Gastrocnemius medialis (tissue), 4 donors: ENCODE measurements at regions not wholly inside any gene's neighbourhood (a gene's known extent, or its start where the extent isn't known, plus 50 kb on each side); places are given as distances from the start of the nearest gene placed in this dataset.

ENCODE experiments used
- POLR2A ChIP-seq, 2 donors: fragments of 450-650 bp; IDR thresholded peaks; one replicate each; pipeline ENCODE4 v1.6.1; 2017; ENCODE audit warnings: antibody characterized with exemption in 2 of 2, mild to moderate bottlenecking in 2 of 2, moderate library complexity in 2 of 2
- TF ChIP-seq, protein P1 (sequence below), 5 experiments: fragments of 450-650 bp in 3 of 5; fragments of 200-600 bp in 2 of 5; sonication (generic) in 2 of 5; IDR thresholded peaks in 4 of 5; conservative IDR thresholded peaks in 1 of 5; 1 replicate in 4 of 5; 2 replicates in 1 of 5; pipeline ENCODE4 v1.5.1; 2016 to 2019; ENCODE audit warnings: antibody characterized with exemption in 5 of 5, mild to moderate bottlenecking in 3 of 5, moderate library complexity in 3 of 5

DNA sequence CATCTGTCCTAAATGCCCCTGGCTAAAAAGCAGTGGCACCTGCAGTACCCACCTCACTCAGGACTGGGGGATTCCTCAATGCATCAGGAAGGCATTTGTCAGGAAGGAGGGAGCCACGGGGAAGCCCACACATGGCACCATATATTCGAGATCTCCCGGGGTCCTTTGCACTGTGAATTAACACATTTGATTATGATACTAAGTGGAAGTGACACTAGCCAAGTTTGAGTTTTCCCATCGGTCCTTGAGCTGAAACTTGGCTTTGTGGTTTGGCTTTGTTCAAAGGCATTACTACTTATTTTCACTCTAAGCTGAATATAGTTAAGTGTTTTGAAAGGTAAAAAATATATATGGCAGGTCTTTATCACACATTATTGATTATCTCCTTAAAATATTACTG lies 168.7 kb upstream of the MYO16 start:
- TF ChIP-seq, protein P1, sequence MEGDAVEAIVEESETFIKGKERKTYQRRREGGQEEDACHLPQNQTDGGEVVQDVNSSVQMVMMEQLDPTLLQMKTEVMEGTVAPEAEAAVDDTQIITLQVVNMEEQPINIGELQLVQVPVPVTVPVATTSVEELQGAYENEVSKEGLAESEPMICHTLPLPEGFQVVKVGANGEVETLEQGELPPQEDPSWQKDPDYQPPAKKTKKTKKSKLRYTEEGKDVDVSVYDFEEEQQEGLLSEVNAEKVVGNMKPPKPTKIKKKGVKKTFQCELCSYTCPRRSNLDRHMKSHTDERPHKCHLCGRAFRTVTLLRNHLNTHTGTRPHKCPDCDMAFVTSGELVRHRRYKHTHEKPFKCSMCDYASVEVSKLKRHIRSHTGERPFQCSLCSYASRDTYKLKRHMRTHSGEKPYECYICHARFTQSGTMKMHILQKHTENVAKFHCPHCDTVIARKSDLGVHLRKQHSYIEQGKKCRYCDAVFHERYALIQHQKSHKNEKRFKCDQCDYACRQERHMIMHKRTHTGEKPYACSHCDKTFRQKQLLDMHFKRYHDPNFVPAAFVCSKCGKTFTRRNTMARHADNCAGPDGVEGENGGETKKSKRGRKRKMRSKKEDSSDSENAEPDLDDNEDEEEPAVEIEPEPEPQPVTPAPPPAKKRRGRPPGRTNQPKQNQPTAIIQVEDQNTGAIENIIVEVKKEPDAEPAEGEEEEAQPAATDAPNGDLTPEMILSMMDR (IDR thresholded peaks at IDR 0.05 in 4 of 5, conservative IDR thresholded peaks at IDR 0.05 in 1 of 5): no peak
- no peak for TF ChIP-seq POLR2A (IDR thresholded peaks at IDR 0.05)
